Gastroesophageal sphincter (tissue), 3 donors: ENCODE measurements at regions not wholly inside any gene's neighbourhood (a gene's known extent, or its start where the extent isn't known, plus 50 kb on each side); places are given as distances from the start of the nearest gene placed in this dataset.
"Not testable (repeated sequence)": the region's sequence is repeated elsewhere in the genome, so short reads cannot be mapped to it uniquely, and the experiment has no call there.

Experiments used
- EP300 ChIP-seq: sonication (generic); formaldehyde crosslinking; IDR thresholded peaks from one replicate; pipeline ENCODE4 v1.6.1; 2017; ENCODE audit warnings: antibody characterized with exemption, mild to moderate bottlenecking
- POLR2A ChIP-seq, 2 donors: fragments of 450-650 bp; IDR thresholded peaks; one replicate each; pipeline ENCODE4 v1.6.1; 2017; ENCODE audit warnings: antibody characterized with exemption in 2 of 2, mild to moderate bottlenecking in 2 of 2, moderate library complexity in 1 of 2
- TF ChIP-seq, protein P1 (sequence below), 4 experiments: fragments of 200-600 bp in 2 of 4; fragments of 450-650 bp in 2 of 4; sonication (generic) in 1 of 4; IDR thresholded peaks; one replicate each; pipeline ENCODE4 v1.5.1; 2017 to 2019; ENCODE audit warnings: antibody characterized with exemption in 4 of 4, mild to moderate bottlenecking in 2 of 4, moderate library complexity in 2 of 4

- not testable (repeated sequence) for TF ChIP-seq EP300; POLR2A (IDR thresholded peaks at IDR 0.05)
- TF ChIP-seq, protein P1, sequence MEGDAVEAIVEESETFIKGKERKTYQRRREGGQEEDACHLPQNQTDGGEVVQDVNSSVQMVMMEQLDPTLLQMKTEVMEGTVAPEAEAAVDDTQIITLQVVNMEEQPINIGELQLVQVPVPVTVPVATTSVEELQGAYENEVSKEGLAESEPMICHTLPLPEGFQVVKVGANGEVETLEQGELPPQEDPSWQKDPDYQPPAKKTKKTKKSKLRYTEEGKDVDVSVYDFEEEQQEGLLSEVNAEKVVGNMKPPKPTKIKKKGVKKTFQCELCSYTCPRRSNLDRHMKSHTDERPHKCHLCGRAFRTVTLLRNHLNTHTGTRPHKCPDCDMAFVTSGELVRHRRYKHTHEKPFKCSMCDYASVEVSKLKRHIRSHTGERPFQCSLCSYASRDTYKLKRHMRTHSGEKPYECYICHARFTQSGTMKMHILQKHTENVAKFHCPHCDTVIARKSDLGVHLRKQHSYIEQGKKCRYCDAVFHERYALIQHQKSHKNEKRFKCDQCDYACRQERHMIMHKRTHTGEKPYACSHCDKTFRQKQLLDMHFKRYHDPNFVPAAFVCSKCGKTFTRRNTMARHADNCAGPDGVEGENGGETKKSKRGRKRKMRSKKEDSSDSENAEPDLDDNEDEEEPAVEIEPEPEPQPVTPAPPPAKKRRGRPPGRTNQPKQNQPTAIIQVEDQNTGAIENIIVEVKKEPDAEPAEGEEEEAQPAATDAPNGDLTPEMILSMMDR (IDR thresholded peaks at IDR 0.05), result not testable (repeated sequence)
Measured at GRCh38 chr2:157023264-157023663, 234.2 kb upstream of the GALNT5 start.
